HEK293T (cell line): ENCODE measurements at regions not wholly inside any gene's neighbourhood (a gene's known extent, or its start where the extent isn't known, plus 50 kb on each side); places are given as distances from the start of the nearest gene placed in this dataset.

ENCODE experiments used
- FOXK2 ChIP-seq: fragments of 450-650 bp; IDR thresholded peaks from 2 replicates; pipeline ENCODE4 v1.6.1; 2016; ENCODE audit warnings: mild to moderate bottlenecking
- FOXM1 ChIP-seq: fragments of 450-650 bp; IDR thresholded peaks from 2 replicates; pipeline ENCODE4 v1.6.1; 2017; ENCODE audit warnings: mild to moderate bottlenecking, borderline replicate concordance
- SUZ12 ChIP-seq: fragments of 450-650 bp; IDR thresholded peaks from 2 replicates; pipeline ENCODE4 v1.6.1; 2016; ENCODE audit warnings: mild to moderate bottlenecking
- ZNF384 ChIP-seq: fragments of 450-650 bp; IDR thresholded peaks from 2 replicates; pipeline ENCODE4 v1.6.1; 2016

- TF ChIP-seq ZNF384: no peak
- TF ChIP-seq SUZ12: no peak
- no peak for TF ChIP-seq FOXK2
- TF ChIP-seq FOXM1: no peak
These were observed 1656.9 kb downstream of the MRPL39 start for GRCh38 chr21:23950344-23950743.
